ENCODE measurements at regions not wholly inside any gene's neighbourhood (a gene's known extent, or its start where the extent isn't known, plus 50 kb on each side); places are given as distances from the start of the nearest gene placed in this dataset.

DNA sequence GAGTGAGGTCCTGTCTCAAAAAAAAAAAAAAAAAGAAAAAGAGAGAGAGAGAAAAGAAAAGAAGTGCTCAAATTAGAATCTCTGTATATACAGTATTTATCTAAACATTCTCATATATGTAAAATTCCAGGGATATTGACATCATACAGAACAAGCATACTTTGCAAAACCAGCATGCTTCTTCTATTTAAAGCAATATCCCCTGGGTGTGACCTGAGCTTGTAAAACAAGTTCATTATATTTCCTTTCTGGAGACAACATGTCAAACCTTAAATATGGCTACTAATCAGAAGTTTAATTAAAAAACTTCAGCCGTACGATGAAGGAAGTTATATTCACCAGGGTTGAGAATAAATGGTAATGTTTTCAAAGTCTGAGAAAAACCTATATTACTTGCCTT is 175.8 kb upstream of the HMGA2 start:
- Histone ChIP-seq H3K4me3 (no peak overlapping the region), H3K4me1 (no peaks in the 10 kb centered on the region), H3K9me3 (0 out of 2 replicates have a peak, but pooled peaks cover 2% of the 10 kb centered on the region), H3K27me3 (ENCODE audit: low read depth) (no peaks in the 10 kb centered on the region), H3K36me3 (replicated peaks) (no peaks in the 10 kb centered on the region)
- in situ Hi-C loops (cut with MboI; ENCODE audit: low sequenced_read_pairs) = no loop called here
- no peak for DNase-seq (ENCODE audit: low spot score in 2 of 2)

DNA sequence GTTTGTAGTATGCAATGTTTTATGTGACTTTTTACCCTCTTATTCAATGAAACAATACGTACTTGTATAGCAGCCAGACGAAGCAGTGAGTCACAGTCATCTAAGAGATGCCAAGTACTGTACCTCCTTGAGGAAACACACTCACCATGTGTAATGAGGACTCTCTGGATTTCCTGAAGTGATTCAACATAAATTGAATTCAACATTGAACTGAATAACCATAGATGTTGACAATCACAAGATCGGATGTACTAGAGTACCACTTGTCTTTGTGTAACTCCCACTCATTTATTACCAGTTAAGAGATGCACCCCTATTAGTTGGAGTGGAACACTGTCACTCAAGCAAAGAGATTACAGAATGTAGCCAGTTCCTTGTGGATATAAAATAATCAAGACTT is 175.2 kb upstream of the HMGA2 start:
- in situ Hi-C loops (cut with MboI; ENCODE audit: low sequenced_read_pairs) = no loop called here
- Histone ChIP-seq H3K4me3 (no peak overlapping the region), H3K4me1 (no peaks in the 10 kb centered on the region), H3K27me3 (ENCODE audit: low read depth) (no peaks in the 10 kb centered on the region), H3K9me3 (0 out of 2 replicates have a peak, but pooled peaks cover 2% of the 10 kb centered on the region), H3K36me3 (replicated peaks) (no peaks in the 10 kb centered on the region)
- no peak for DNase-seq (ENCODE audit: low spot score in 2 of 2)

DNA sequence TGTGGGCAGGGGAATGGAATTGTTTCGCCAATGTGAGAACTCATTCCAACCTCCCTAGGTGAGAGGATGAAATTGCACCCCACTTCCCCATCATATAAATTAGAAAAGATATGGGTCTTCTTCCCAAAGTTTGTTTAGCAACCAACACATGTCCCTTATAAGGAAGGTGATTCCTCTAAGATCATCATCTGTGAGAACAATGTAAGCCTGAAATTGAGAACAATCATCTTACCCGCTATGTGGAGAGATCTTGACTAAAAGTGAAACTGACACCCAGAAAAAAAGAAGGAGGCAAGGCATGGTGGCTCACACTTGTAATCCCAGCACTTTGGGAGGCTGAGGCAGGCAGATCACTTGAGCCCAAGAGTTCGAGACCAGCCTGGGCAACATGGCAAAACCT is 173.2 kb upstream of the HMGA2 start:
- DNase-seq (ENCODE audit: low spot score in 2 of 2) = no peak
- no peaks in the 10 kb centered on the region for H3K36me3 ChIP-seq (replicated peaks)
- in situ Hi-C loops (cut with MboI; ENCODE audit: low sequenced_read_pairs) = no loop called here
- H3K27me3 ChIP-seq (ENCODE audit: low read depth) = no peaks in the 10 kb centered on the region
- no peaks in the 10 kb centered on the region for H3K4me1 ChIP-seq
- H3K4me3 ChIP-seq = no peak overlapping the region
- H3K9me3 ChIP-seq = 0 out of 2 replicates have a peak, but pooled peaks cover 2% of the 10 kb centered on the region

GRCh38 chr12:65653321-65653720 is 171.0 kb upstream of the HMGA2 start:
- Histone ChIP-seq H3K4me1 (no peaks in the 10 kb centered on the region), H3K9me3 (0 out of 2 replicates have a peak, but pooled peaks cover 2% of the 10 kb centered on the region), H3K4me3 (no peak overlapping the region), H3K27me3 (ENCODE audit: low read depth) (no peaks in the 10 kb centered on the region; the same call in none of the 2 replicates), H3K36me3 (replicated peaks) (no peaks in the 10 kb centered on the region)
- DNase-seq (ENCODE audit: low spot score in 2 of 2) = no peak
- in situ Hi-C loops (cut with MboI; ENCODE audit: low sequenced_read_pairs) = no loop called here

- Histone ChIP-seq H3K36me3 (replicated peaks) (no peaks in the 10 kb centered on the region), H3K4me1 (no peaks in the 10 kb centered on the region), H3K9me3 (0 out of 2 replicates have a peak, but pooled peaks cover 2% of the 10 kb centered on the region), H3K4me3 (no peak overlapping the region), H3K27me3 (ENCODE audit: low read depth) (no peaks in the 10 kb centered on the region; the same call in none of the 2 replicates)
- in situ Hi-C loops (cut with MboI; ENCODE audit: low sequenced_read_pairs) = no loop called here
- DNase-seq (ENCODE audit: low spot score in 2 of 2) = no peak
Observed at GRCh38 chr12:65653946-65654629, 170.2 kb upstream of the HMGA2 start.

- Histone ChIP-seq H3K4me1 (no peaks in the 10 kb centered on the region), H3K27me3 (ENCODE audit: low read depth) (no peaks in the 10 kb centered on the region; the same call in none of the 2 replicates), H3K9me3 (no peaks in the 10 kb centered on the region), H3K4me3 (no peak overlapping the region), H3K36me3 (replicated peaks) (no peaks in the 10 kb centered on the region)
- no peak for DNase-seq (ENCODE audit: low spot score in 2 of 2)
- in situ Hi-C loops (cut with MboI; ENCODE audit: low sequenced_read_pairs) = no loop called here
Observed at GRCh38 chr12:65655074-65655493, 169.2 kb upstream of the HMGA2 start.

- H3K4me1 ChIP-seq = no peaks in the 10 kb centered on the region
- DNase-seq (ENCODE audit: low spot score in 2 of 2) = no peak
- no peaks in the 10 kb centered on the region for H3K36me3 ChIP-seq (replicated peaks)
- H3K27me3 ChIP-seq (ENCODE audit: low read depth) = no peaks in the 10 kb centered on the region; the same call in none of the 2 replicates
- in situ Hi-C loops (cut with MboI; ENCODE audit: low sequenced_read_pairs) = no loop called here
- H3K4me3 ChIP-seq = no peak overlapping the region
- no peaks in the 10 kb centered on the region for H3K9me3 ChIP-seq
Observed at GRCh38 chr12:65656156-65656882, 168.0 kb upstream of the HMGA2 start.

- Histone ChIP-seq H3K27me3 (ENCODE audit: low read depth) (no peaks in the 10 kb centered on the region; the same call in none of the 2 replicates), H3K4me3 (no peak overlapping the region), H3K36me3 (replicated peaks) (no peaks in the 10 kb centered on the region), H3K9me3 (no peaks in the 10 kb centered on the region), H3K4me1 (no peaks in the 10 kb centered on the region)
- in situ Hi-C loops (cut with MboI; ENCODE audit: low sequenced_read_pairs) = no loop called here
- DNase-seq (ENCODE audit: low spot score in 2 of 2) = no peak
Observed at GRCh38 chr12:65656891-65657351, 167.4 kb upstream of the HMGA2 start.

- Histone ChIP-seq H3K4me1 (no peaks in the 10 kb centered on the region), H3K9me3 (no peaks in the 10 kb centered on the region), H3K36me3 (replicated peaks) (no peaks in the 10 kb centered on the region), H3K4me3 (no peak overlapping the region), H3K27me3 (ENCODE audit: low read depth) (no peaks in the 10 kb centered on the region; the same call in none of the 2 replicates)
- DNase-seq (ENCODE audit: low spot score in 2 of 2) = no peak
- in situ Hi-C loops (cut with MboI; ENCODE audit: low sequenced_read_pairs) = no loop called here
Observed at GRCh38 chr12:65657635-65658034, 166.6 kb upstream of the HMGA2 start.

DNA sequence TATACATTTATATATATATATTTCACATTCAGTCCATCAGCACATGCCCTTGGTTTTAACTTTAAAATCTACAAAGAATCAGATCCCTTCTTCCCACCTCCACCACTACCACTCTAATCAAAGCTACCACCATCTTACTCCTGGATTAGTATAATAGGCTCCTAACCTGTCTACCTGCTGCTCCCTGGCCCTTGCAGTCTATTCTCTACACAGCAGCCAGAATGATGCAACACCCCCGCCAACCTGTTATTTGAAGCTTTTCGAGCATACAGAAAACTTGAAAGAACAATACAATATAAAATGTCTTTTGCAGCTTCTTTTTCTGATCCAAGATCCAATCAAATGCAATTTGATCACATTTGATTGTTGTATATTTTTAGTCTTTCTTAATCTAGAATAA is 165.9 kb upstream of the HMGA2 start:
- Histone ChIP-seq H3K27me3 (ENCODE audit: low read depth) (no peaks in the 10 kb centered on the region; the same call in none of the 2 replicates), H3K4me3 (no peak overlapping the region), H3K9me3 (no peaks in the 10 kb centered on the region), H3K36me3 (replicated peaks) (no peaks in the 10 kb centered on the region), H3K4me1 (no peaks in the 10 kb centered on the region)
- in situ Hi-C loops (cut with MboI; ENCODE audit: low sequenced_read_pairs) = no loop called here
- DNase-seq (ENCODE audit: low spot score in 2 of 2) = no peak

- in situ Hi-C loops (cut with MboI; ENCODE audit: low sequenced_read_pairs) = no loop called here
- Histone ChIP-seq H3K4me1 (no peaks in the 10 kb centered on the region), H3K27me3 (ENCODE audit: low read depth) (no peaks in the 10 kb centered on the region; the same call in none of the 2 replicates), H3K4me3 (no peak overlapping the region), H3K36me3 (replicated peaks) (no peaks in the 10 kb centered on the region), H3K9me3 (no peaks in the 10 kb centered on the region)
- no peak for DNase-seq (ENCODE audit: low spot score in 2 of 2)
Observed at GRCh38 chr12:65659681-65660080, 164.6 kb upstream of the HMGA2 start.

- in situ Hi-C loops (cut with MboI; ENCODE audit: low sequenced_read_pairs) = no loop called here
- H3K27me3 ChIP-seq (ENCODE audit: low read depth) = no peaks in the 10 kb centered on the region; the same call in none of the 2 replicates
- DNase-seq (ENCODE audit: low spot score in 2 of 2) = no peak
- H3K4me1 ChIP-seq = no peaks in the 10 kb centered on the region
- no peaks in the 10 kb centered on the region for H3K36me3 ChIP-seq (replicated peaks)
- no peak overlapping the region for H3K4me3 ChIP-seq
- no peaks in the 10 kb centered on the region for H3K9me3 ChIP-seq
Observed at GRCh38 chr12:65660096-65660495, 164.2 kb upstream of the HMGA2 start.

GRCh38 chr12:65660836-65661235 is 163.4 kb upstream of the HMGA2 start:
- Histone ChIP-seq H3K4me3 (no peak overlapping the region), H3K36me3 (replicated peaks) (no peaks in the 10 kb centered on the region), H3K27me3 (ENCODE audit: low read depth) (no peaks in the 10 kb centered on the region; the same call in none of the 2 replicates), H3K4me1 (no peaks in the 10 kb centered on the region), H3K9me3 (no peaks in the 10 kb centered on the region)
- DNase-seq (ENCODE audit: low spot score in 2 of 2) = no peak
- in situ Hi-C loops (cut with MboI; ENCODE audit: low sequenced_read_pairs) = no loop called here

GRCh38 chr12:65662590-65662989 is 161.7 kb upstream of the HMGA2 start:
- DNase-seq (ENCODE audit: low spot score in 2 of 2) = no peak
- Histone ChIP-seq H3K4me1 (no peaks in the 10 kb centered on the region), H3K36me3 (replicated peaks) (no peaks in the 10 kb centered on the region), H3K27me3 (ENCODE audit: low read depth) (no peaks in the 10 kb centered on the region; the same call in 1 of the 2 replicates), H3K9me3 (no peaks in the 10 kb centered on the region), H3K4me3 (no peak overlapping the region)
- in situ Hi-C loops (cut with MboI; ENCODE audit: low sequenced_read_pairs) = no loop called here
